GM18909 (cell line): ENCODE measurements at regions not wholly inside any gene's neighbourhood (a gene's known extent, or its start where the extent isn't known, plus 50 kb on each side); places are given as distances from the start of the nearest gene placed in this dataset.
A peak's percentile ranks its signal among the peaks of the same experiment; 100 is the strongest.

Experiments used
- ATAC-seq: cut with Tn5 transposase; IDR thresholded peaks from one replicate; pipeline ENCODE4 v1.9.1; 2021; ENCODE audit warnings: mild to moderate bottlenecking; ENCODE audit not compliant: unreplicated experiment, poor library complexity

DNA sequence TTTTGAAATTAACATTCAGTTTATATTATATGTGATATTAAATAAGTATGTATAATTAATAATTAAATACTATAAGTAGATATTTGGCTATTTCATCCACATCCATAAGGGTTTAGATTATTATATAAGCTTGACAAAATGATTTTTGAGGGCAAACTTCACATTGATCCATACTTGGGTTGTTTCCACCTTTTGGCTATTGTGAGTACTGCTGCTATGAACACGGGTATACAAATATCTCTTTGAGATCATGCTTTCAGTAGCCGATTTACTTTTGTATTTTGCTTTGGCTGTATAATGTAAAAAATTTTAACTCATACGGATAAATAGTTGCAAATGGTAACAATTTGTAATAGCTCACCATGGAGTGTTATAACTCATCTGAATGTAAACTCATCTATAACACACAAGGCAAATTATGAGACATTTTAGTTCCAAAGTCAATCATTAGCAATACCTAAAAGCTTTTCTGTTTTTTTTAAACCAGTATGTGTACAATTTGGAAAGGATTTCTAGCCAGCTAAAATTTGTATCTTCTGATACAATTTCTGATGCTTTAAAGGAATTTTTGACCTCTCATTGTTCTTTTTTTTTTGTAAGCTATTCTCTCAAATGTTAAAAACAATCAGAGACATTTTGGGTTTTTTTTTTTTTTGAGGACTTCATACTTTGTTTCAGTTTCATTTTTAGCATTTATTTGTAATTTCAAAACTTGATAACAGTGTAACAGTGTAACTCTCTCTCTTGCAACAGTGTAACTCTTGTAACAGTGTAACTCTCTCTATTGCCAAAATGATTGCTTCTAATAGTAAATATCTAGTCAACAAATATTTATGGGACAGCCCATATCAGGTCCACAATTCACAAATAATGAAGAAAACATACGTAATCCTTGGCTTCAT lies 51.8 kb upstream of the ARX start:
- peak; percentile 67 for ATAC-seq

DNA sequence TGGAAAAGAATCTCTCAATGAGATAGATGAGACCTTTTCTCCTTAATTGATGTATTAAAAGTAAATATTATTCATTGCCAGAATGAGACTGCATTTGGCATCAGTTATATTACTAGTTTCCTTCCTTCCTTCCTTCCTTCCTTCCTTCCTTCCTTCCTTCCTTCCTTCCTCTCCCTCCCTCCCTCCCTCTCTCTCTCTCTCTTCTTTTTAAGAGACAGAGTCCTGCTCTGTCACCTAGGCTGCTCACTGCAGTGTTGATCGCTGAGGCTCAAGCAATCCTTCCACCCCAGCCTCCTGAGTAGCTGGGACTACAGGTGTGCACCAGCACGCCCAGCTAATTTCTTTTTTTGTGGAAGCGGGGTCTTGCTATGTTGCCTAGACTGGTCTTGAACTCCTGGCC lies 50.4 kb upstream of the ARX start:
- ATAC-seq = no peak
